HFF-Myc (cell line): ENCODE measurements at regions not wholly inside any gene's neighbourhood (a gene's known extent, or its start where the extent isn't known, plus 50 kb on each side); places are given as distances from the start of the nearest gene placed in this dataset.

Experiments used
- DNase-seq: peaks from one replicate; pipeline ENCODE4 v3.0.0-alpha.2; 2011; ENCODE audit warnings: low read depth; ENCODE audit errors: extremely low read depth
- H3K4me3 ChIP-seq: replicated peaks from 2 replicates; pipeline ENCODE4 v1.5.1; 2011; ENCODE audit warnings: low read depth, mild to moderate bottlenecking, control low read depth, low read length
- CTCF ChIP-seq: IDR thresholded peaks from 2 replicates; pipeline ENCODE4 v1.5.1; 2012; ENCODE audit warnings: mild to moderate bottlenecking, low read depth, low read length, control low read depth; ENCODE audit errors: missing control alignments

DNA sequence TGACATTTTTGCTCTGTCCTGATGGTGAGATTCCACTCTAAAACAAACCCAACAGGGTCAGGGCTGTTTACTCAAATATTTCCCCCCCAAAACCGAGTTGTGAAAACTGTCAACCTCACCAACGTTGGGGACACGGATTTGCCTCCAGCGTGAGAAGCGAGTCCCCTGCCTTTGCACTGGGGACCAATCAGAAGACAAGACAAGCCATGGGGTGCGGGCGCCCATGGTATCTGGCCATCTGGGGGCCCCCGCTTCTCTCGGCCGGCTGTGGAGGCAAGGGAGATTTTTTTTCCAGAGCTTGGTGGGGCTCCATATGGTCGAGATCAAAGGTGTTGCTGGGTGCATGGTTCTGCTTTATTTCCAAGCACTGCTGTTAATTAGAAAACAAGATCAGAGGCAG is 272.1 kb downstream of the BCL11B start:
- TF ChIP-seq CTCF = no peak
- H3K4me3 ChIP-seq = no peak overlapping the region
- DNase-seq = no peak

DNA sequence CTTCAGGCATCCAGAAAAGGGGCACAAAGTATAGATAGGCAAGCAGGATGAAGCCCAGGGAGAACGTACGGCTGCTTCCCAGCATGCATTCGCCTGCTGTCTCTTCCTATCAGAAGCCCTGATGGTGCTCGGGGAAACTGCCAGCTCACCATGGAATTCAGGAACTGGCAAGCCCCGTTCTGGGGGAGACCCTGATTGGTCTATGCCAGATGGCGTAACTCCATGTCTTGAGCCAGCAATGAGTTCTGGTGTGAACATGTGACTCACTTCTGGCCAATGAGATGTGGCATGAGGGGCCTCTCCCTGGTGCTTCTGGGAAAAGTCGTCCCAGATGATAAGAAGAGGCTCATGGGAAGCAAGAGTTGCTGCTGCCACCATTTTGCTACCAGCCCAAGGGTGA is 270.8 kb downstream of the BCL11B start:
- H3K4me3 ChIP-seq = no peak overlapping the region
- TF ChIP-seq CTCF = no peak
- DNase-seq = no peak

DNA sequence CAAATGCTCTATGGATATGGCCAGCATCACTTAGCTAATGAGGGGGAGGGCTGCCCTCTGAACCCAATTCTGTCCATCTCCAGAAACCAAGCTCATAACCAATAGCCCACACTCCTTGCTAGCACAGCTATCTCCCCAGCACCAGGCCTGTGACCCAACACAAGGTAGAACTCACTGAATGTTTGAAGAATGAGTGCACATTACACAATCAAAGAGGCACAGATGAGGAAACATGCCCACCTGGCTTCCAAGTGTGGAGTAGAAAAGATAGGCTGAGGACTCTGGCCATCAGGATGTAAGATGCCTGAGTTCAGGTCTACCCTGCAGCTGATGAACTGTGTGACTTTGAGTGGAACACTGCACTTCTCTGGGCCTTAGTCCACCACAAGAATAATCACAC is 268.4 kb downstream of the BCL11B start:
- H3K4me3 ChIP-seq = no peak overlapping the region
- DNase-seq = no peak
- no peak for TF ChIP-seq CTCF

DNA sequence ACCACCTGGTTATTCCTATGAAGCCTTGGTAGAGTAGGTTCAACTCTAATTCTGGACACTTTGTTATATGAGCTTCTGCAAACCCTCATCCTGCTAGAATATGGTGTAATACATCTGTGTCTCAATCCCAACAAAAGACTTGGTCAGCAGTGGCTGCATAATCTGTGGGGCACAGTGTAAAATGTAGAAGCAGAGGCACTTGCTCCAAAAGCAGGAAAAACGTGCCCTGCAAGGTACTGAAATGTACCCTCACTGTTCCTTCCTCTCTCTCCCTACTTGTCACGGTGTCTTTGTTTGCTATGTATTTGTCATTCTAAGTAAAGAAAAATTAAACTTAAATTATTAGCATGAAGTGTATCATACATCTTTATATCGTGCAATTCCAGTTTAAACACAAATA is 267.9 kb downstream of the BCL11B start:
- DNase-seq = no peak
- no peak for TF ChIP-seq CTCF
- H3K4me3 ChIP-seq = no peak overlapping the region

DNA sequence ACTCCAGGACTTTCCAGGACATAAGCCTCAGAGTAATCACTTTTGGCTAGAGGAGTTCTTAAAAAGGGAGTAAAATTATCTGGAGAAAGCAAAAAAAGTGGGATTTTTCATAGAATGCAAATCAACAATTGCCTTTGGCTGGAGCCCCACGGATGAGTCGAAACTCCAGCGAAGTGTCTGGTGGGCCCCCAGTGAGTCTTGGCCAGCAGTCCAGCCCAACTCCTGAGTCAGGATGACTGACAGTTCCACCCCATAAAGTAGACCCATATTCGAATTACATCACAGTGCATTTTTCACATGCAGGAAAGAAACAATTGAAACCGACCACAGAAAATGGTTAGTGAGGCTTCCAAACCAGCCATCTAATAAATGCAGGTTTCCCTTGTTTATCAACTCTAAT is 265.7 kb downstream of the BCL11B start:
- no peak for TF ChIP-seq CTCF
- H3K4me3 ChIP-seq = no peak overlapping the region
- no peak for DNase-seq

DNA sequence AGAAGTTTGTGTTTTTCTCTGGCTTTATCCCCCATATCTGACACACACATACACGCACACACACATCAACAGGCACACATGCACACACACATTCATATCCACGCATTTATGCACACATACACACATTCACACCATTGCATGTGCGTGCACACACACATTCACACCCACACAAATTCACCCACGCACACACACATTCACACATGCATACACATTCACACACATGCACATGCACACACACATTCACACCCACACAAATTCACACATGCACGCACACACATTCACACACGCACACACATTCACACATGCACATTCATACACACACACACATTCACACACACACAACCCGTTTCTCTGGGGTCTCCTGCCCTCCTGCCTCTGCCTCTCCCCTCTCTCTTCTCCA is 264.2 kb downstream of the BCL11B start:
- no peak overlapping the region for H3K4me3 ChIP-seq
- TF ChIP-seq CTCF = no peak
- no peak for DNase-seq

GRCh38 chr14:99009871-99010270 is 262.1 kb downstream of the BCL11B start:
- TF ChIP-seq CTCF = no peak
- no peak overlapping the region for H3K4me3 ChIP-seq
- DNase-seq = no peak
